Glomerular visceral epithelial cell (primary cell): ENCODE measurements at regions not wholly inside any gene's neighbourhood (a gene's known extent, or its start where the extent isn't known, plus 50 kb on each side); places are given as distances from the start of the nearest gene placed in this dataset.

Experiments used
- DNase-seq: peaks from one replicate; pipeline ENCODE4 v3.0.0-alpha.2; 2016; ENCODE audit errors: extremely low spot score

GRCh38 chr2:176540995-176541394 lies 271.8 kb downstream of the MTX2 start:
- no peak for DNase-seq

- DNase-seq: no peak
These were observed 273.2 kb downstream of the MTX2 start for GRCh38 chr2:176542476-176542875.

- DNase-seq: no peak
These were observed 275.3 kb downstream of the MTX2 start for GRCh38 chr2:176544557-176544956.

- DNase-seq: no peak
These were observed 276.0 kb downstream of the MTX2 start for GRCh38 chr2:176544991-176545956.

GRCh38 chr2:176546550-176546949 lies 277.3 kb downstream of the MTX2 start:
- DNase-seq: no peak

GRCh38 chr2:176552501-176553135 lies 283.4 kb downstream of the MTX2 start:
- DNase-seq: no peak

GRCh38 chr2:176553685-176554100 lies 284.5 kb downstream of the MTX2 start:
- DNase-seq: peak; percentile 72

GRCh38 chr2:176554101-176555048 lies 285.1 kb downstream of the MTX2 start:
- peak; percentile 69 for DNase-seq

GRCh38 chr2:176555112-176555511 lies 285.9 kb downstream of the MTX2 start:
- no peak for DNase-seq

GRCh38 chr2:176555781-176556180 lies 286.5 kb downstream of the MTX2 start:
- no peak for DNase-seq

GRCh38 chr2:176556373-176556772 lies 287.1 kb downstream of the MTX2 start:
- no peak for DNase-seq

GRCh38 chr2:176557821-176558220 lies 288.6 kb downstream of the MTX2 start:
- no peak for DNase-seq

GRCh38 chr2:176558574-176559140 lies 289.4 kb downstream of the MTX2 start:
- no peak for DNase-seq

- DNase-seq: no peak
These were observed 291.1 kb downstream of the MTX2 start for GRCh38 chr2:176560296-176560695.

- DNase-seq: peak; percentile 23
These were observed 292.5 kb downstream of the MTX2 start for GRCh38 chr2:176561706-176562105.

GRCh38 chr2:176562359-176563078 lies 293.3 kb downstream of the MTX2 start:
- peak; percentile 51 for DNase-seq

GRCh38 chr2:176565641-176566323 lies 296.5 kb downstream of the MTX2 start:
- DNase-seq: no peak

GRCh38 chr2:176566496-176566895 lies 297.3 kb downstream of the MTX2 start:
- DNase-seq: no peak

GRCh38 chr2:176566961-176567360 lies 297.7 kb downstream of the MTX2 start:
- no peak for DNase-seq

GRCh38 chr2:176567361-176567760 lies 298.1 kb downstream of the MTX2 start:
- no peak for DNase-seq
